Smooth muscle cell (in vitro differentiated cells): ENCODE measurements at regions not wholly inside any gene's neighbourhood (a gene's known extent, or its start where the extent isn't known, plus 50 kb on each side); places are given as distances from the start of the nearest gene placed in this dataset.

Experiments used
- DNase-seq: peaks from one replicate; lab custom pipeline; 2025; ENCODE audit not compliant: unreplicated experiment; lab: John Stamatoyannopoulos, UW
- H2AFZ ChIP-seq: fragments of 200-600 bp; sonication (generic); 2 replicates; pipeline ENCODE4 v1.6.0; 2016; ENCODE audit warnings: antibody characterized with exemption, low read depth, mild to moderate bottlenecking
- H3F3A ChIP-seq: fragments of 200-600 bp; sonication (generic); 2 replicates; pipeline ENCODE4 v1.6.0; 2017; ENCODE audit warnings: antibody characterized with exemption, low read depth
- H3K27ac ChIP-seq: fragments of 200-600 bp; sonication (generic); 2 replicates; pipeline ENCODE4 v1.5.1; 2016; ENCODE audit warnings: low read depth, mild to moderate bottlenecking
- H3K27me3 ChIP-seq: fragments of 200-600 bp; sonication (generic); 2 replicates; pipeline ENCODE4 v1.6.1; 2016; ENCODE audit warnings: low read depth, mild to moderate bottlenecking
- H3K36me3 ChIP-seq: fragments of 200-600 bp; sonication (generic); 2 replicates; pipeline ENCODE4 v1.5.1; 2016; ENCODE audit warnings: low read depth
- H3K4me1 ChIP-seq: fragments of 200-600 bp; sonication (generic); 2 replicates; pipeline ENCODE4 v1.5.1; 2016; ENCODE audit warnings: low read depth
- H3K4me2 ChIP-seq: fragments of 200-600 bp; sonication (generic); 2 replicates; pipeline ENCODE4 v1.6.0; 2016; ENCODE audit warnings: mild to moderate bottlenecking
- H3K4me3 ChIP-seq: fragments of 200-600 bp; sonication (generic); 2 replicates; pipeline ENCODE4 v1.5.1; 2016; ENCODE audit warnings: mild to moderate bottlenecking
- H3K79me2 ChIP-seq: fragments of 200-600 bp; sonication (generic); 2 replicates; pipeline ENCODE4 v1.6.0; 2016; ENCODE audit warnings: low read depth, mild to moderate bottlenecking
- H3K9ac ChIP-seq: fragments of 200-600 bp; sonication (generic); 2 replicates; pipeline ENCODE4 v1.6.0; 2016; ENCODE audit warnings: low read depth
- H3K9me3 ChIP-seq: fragments of 200-600 bp; sonication (generic); replicated peaks from 2 replicates; pipeline ENCODE4 v1.5.1; 2016; ENCODE audit warnings: low read depth
- H4K20me1 ChIP-seq: fragments of 200-600 bp; sonication (generic); 2 replicates; pipeline ENCODE4 v1.6.0; 2016; ENCODE audit warnings: low read depth
- WGBS: methylation state at CpG from one replicate; pipeline ENCODE4 v1.1.7; 2016; ENCODE audit warnings: low lambda C conversion rate; 5-methylcytosine and 5-hydroxymethylcytosine counted together
- TF ChIP-seq, protein P1 (sequence below): fragments of 200-600 bp; sonication (generic); IDR thresholded peaks from 2 replicates; pipeline ENCODE4 v1.5.1; 2017; ENCODE audit warnings: borderline replicate concordance, mild to moderate bottlenecking, antibody characterized with exemption; ENCODE audit not compliant: insufficient read depth, poor library complexity, severe bottlenecking

DNA sequence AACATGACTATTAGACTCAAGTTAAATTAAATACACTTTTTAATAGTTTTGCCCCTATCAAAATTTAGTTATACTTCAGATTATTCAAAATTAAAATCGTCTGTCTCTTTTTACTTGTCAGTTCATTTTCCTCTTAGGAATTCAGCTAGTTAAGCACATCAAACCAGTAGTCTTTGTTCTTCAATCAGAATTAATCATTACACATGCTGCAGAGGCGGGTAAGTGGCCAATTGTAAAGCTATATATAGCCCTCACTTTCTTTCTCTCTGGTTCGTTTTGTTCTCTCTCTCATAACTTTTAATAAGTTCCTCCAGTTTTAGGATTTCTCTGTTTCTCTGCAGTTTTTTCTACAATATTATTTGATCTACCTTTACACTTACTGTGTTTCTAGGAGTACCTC is 359.1 kb upstream of the PABPC4L start:
- Histone ChIP-seq H3K36me3 (no peaks in the 10 kb centered on the region), H2AFZ (no peak overlapping the region), H3F3A (no peaks in the 10 kb centered on the region), H4K20me1 (no peaks in the 10 kb centered on the region), H3K27ac (no peak overlapping the region), H3K27me3 (no peaks in the 10 kb centered on the region), H3K79me2 (no peaks in the 10 kb centered on the region), H3K4me3 (no peak overlapping the region), H3K9me3 (no peaks in the 10 kb centered on the region), H3K4me1 (peaks cover 7% of the 10 kb centered on the region), H3K4me2 (no peak overlapping the region), H3K9ac (no peak overlapping the region)
- TF ChIP-seq, protein P1, sequence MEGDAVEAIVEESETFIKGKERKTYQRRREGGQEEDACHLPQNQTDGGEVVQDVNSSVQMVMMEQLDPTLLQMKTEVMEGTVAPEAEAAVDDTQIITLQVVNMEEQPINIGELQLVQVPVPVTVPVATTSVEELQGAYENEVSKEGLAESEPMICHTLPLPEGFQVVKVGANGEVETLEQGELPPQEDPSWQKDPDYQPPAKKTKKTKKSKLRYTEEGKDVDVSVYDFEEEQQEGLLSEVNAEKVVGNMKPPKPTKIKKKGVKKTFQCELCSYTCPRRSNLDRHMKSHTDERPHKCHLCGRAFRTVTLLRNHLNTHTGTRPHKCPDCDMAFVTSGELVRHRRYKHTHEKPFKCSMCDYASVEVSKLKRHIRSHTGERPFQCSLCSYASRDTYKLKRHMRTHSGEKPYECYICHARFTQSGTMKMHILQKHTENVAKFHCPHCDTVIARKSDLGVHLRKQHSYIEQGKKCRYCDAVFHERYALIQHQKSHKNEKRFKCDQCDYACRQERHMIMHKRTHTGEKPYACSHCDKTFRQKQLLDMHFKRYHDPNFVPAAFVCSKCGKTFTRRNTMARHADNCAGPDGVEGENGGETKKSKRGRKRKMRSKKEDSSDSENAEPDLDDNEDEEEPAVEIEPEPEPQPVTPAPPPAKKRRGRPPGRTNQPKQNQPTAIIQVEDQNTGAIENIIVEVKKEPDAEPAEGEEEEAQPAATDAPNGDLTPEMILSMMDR = no peak
- no peak for DNase-seq
- 72% methylated on average over 3 of the region's 3 CpGs for WGBS

DNA sequence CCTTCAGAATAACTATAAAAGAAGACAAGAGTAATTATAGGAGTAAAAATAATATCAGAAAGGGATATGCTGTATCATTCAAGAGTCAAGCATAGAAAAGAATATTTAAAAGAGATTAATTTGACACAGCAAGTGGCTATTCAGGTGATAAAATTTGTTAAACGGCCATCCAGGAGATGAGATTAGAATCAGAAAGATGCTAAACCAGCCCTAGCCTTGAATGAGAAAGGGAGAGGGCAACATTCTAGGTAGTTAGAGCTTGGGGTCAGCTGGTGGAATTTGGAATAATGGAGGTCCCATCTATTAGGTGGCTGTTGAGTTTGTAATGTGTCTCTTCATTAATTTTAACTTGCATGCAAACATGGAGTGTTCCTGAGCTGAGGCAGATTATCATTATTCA is 350.5 kb upstream of the PABPC4L start:
- TF ChIP-seq, protein P1 = no peak
- Histone ChIP-seq H3K9me3 (peaks cover 20% of the 10 kb centered on the region), H2AFZ (no peak overlapping the region), H3K4me3 (no peak overlapping the region), H3K9ac (no peak overlapping the region), H3K27ac (no peak overlapping the region), H3K36me3 (peaks cover 7% of the 10 kb centered on the region), H4K20me1 (no peaks in the 10 kb centered on the region), H3F3A (no peaks in the 10 kb centered on the region), H3K79me2 (no peaks in the 10 kb centered on the region), H3K4me2 (no peak overlapping the region), H3K27me3 (no peaks in the 10 kb centered on the region), H3K4me1 (peaks cover 7% of the 10 kb centered on the region)
- no peak for DNase-seq
- 63% methylated on average over 1 of the region's 1 CpG for WGBS

DNA sequence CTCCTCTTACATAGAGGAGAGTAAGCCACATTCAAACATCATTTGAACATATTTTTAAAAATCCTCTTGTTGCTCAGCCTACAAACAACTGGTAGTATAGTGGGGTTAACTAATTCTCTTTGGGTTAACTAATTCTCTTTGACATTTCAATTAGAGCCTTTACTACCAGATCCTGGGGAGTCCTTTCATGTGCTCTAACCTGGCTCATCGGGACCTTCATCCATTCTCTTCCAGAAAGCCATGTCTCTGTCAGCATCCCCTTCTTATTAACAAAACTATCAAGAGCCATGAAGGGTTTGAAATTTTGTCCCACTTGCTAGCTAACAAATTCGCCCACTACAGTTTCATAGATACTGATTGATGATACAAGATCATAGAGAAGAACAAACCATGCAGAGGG is 349.8 kb upstream of the PABPC4L start:
- H3K4me1 ChIP-seq = peaks cover 6% of the 10 kb centered on the region
- no peak overlapping the region for H3K9ac ChIP-seq
- H3K27me3 ChIP-seq = no peaks in the 10 kb centered on the region
- H3F3A ChIP-seq = no peaks in the 10 kb centered on the region
- no peak overlapping the region for H2AFZ ChIP-seq
- DNase-seq = no peak
- no peak overlapping the region for H3K4me3 ChIP-seq
- peaks cover 7% of the 10 kb centered on the region for H3K36me3 ChIP-seq
- no peak overlapping the region for H3K27ac ChIP-seq
- no peak overlapping the region for H3K4me2 ChIP-seq
- 91% methylated on average over 2 of the region's 2 CpGs for WGBS
- TF ChIP-seq, protein P1 = no peak
- H3K9me3 ChIP-seq = peaks cover 20% of the 10 kb centered on the region
- H3K79me2 ChIP-seq = no peaks in the 10 kb centered on the region
- H4K20me1 ChIP-seq = no peaks in the 10 kb centered on the region

DNA sequence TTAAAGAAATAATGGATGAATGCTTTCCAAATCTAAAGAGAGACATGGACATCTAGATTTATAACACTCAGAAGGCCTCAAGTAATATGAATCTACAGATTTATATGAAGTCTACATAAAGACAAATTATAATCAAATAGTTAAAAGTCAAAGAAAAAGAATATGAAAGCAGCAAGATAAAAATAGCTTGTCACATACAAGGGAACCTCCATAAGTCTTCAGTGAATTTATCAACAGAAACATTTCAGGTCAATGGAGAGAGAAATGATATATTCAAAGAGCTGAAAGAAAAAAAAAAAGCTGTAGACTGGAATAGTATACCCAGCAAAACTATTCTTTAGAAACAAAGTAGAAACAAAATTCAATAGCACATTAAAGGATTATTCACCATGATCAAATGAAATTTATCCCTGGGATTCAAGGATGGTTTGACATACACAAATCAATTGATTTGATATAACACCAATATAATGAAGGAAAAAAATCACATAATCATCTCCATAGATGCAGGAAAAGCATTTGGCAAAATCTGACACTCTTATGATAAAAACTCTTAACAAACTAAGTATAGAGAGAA is 346.6 kb upstream of the PABPC4L start:
- TF ChIP-seq, protein P1 = no peak
- DNase-seq = no peak
- Histone ChIP-seq H3F3A (no peaks in the 10 kb centered on the region), H3K4me1 (peaks cover 3% of the 10 kb centered on the region), H3K4me3 (no peak overlapping the region), H3K36me3 (peaks cover 7% of the 10 kb centered on the region), H4K20me1 (no peaks in the 10 kb centered on the region), H3K9ac (no peak overlapping the region), H3K4me2 (no peak overlapping the region), H3K27ac (no peak overlapping the region), H3K79me2 (no peaks in the 10 kb centered on the region), H3K9me3 (peaks cover 20% of the 10 kb centered on the region), H3K27me3 (no peaks in the 10 kb centered on the region), H2AFZ (no peak overlapping the region)
